ENCODE measurements at regions not wholly inside any gene's neighbourhood (a gene's known extent, or its start where the extent isn't known, plus 50 kb on each side); places are given as distances from the start of the nearest gene placed in this dataset.

DNA sequence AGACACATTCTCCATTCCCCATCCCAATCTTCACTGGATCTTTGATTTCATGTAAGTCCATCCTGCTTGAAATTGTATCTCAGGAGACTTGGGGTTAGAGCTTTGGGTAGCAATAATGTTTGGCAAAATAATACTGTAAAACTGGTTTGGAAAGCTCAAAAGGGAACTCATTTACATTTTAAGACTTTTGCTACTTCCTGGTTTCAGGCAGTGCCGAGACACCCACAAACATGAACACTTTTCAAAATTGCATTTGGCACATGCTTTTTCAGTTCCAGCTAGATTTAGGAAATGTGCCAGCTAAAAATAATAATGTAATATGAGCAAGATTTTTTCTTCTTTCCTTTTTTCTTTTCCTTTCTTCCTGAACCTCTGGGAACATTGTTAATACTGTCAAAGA lies 145.7 kb upstream of the CBLB start:
- H3K4me3 ChIP-seq (ENCODE audit: low read depth, low read length) = no peak overlapping the region
- TF ChIP-seq, protein P1, sequence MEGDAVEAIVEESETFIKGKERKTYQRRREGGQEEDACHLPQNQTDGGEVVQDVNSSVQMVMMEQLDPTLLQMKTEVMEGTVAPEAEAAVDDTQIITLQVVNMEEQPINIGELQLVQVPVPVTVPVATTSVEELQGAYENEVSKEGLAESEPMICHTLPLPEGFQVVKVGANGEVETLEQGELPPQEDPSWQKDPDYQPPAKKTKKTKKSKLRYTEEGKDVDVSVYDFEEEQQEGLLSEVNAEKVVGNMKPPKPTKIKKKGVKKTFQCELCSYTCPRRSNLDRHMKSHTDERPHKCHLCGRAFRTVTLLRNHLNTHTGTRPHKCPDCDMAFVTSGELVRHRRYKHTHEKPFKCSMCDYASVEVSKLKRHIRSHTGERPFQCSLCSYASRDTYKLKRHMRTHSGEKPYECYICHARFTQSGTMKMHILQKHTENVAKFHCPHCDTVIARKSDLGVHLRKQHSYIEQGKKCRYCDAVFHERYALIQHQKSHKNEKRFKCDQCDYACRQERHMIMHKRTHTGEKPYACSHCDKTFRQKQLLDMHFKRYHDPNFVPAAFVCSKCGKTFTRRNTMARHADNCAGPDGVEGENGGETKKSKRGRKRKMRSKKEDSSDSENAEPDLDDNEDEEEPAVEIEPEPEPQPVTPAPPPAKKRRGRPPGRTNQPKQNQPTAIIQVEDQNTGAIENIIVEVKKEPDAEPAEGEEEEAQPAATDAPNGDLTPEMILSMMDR (IDR thresholded peaks at IDR 0.05; ENCODE audit: low read depth, low read length) = no peak

DNA sequence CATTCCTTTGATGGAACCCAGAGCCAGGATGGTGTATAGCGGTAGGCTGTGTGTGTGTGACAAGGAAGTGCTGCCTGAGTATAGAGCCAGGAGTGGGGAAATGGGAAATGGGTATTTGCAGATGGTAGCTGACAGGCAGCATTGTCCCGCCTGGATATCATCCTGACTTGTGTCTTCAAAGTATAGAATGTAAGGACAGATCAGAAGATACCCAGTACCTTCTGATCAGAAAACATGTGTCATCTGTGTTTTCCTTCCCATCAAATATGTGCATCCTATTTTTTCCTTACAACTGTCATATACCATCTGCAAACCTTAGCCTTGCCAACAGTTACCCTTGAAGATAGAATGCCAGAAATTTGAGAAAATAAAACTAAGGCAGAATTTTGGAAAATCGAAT lies 146.2 kb upstream of the CBLB start:
- TF ChIP-seq, protein P1 (IDR thresholded peaks at IDR 0.05; ENCODE audit: low read depth, low read length) = no peak

DNA sequence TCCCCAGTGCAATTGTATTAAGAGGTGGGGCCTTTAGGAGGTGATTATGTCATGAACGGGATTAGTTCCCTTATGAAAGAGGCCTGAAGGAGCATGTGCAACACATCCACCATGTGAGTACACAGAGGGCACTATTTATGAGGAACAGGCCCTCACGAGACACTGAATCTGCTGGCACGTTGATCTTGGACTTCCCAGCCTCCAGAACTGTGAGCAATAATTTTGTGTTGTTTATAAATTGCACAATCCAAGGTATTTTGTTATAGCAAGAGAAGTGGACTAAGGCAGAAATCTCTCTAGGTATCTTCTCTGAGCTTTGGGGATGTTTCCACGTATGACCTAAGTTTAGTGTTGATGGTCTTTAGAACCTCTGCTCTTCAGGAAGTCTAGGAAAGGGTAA lies 149.3 kb upstream of the CBLB start:
- TF ChIP-seq, protein P1 (IDR thresholded peaks at IDR 0.05; ENCODE audit: low read depth, low read length) = no peak

More for the DNA sequence above, 146.2 kb upstream of the CBLB start:
- H3K4me3 ChIP-seq (ENCODE audit: low read depth, low read length) = no peak overlapping the region

DNA sequence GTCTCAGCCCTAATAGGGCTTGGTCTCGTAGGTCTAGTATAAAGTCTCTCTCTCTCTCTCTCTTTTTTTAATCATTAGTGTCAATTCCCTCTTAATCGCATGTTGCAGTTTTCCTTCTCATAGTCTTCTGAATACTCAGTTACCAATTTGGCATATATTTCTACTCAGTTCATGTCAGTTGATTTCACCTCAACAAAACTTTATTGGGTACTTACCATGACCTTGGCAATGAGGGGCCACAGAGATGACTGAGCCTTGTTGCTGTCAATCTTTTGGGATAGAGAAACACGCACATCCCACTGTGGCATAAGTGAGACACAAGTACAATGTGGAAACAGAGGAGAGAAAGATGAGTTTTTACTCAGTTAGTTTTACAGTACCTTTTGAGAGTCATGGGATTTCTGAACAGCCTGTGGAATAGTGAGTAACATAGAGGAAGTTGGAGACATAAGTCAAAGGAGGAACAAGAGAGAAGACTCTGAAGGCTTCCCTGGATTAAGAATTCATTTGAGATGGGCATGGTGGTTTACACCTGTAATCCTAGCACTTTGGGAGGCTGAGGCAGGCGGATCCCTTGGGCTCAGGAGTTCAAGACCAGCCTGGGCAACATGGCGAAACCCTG lies 150.2 kb upstream of the CBLB start:
- no peak overlapping the region for H3K4me3 ChIP-seq (ENCODE audit: low read depth, low read length)
- TF ChIP-seq, protein P1 (IDR thresholded peaks at IDR 0.05; ENCODE audit: low read depth, low read length) = no peak

More for the DNA sequence above, 149.3 kb upstream of the CBLB start:
- no peak overlapping the region for H3K4me3 ChIP-seq (ENCODE audit: low read depth, low read length)

DNA sequence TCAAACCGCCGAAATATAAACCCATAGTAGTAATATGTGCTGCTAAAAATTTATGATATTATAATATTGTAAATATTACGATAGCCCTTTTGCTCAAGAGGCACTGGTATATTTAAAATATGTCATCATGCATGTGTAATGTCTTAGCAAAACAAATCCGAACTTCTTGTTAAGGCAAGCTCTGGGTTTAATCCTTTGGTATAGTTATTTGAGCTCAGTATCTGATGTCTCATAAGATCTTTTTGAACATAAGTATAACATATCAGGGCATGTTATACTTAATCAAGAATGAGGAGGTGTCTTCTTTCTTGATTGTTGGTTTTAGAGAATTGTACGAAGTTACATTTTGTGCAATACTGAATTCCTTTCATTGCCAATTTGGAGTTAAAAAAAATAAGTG lies 154.1 kb upstream of the CBLB start:
- H3K4me3 ChIP-seq (ENCODE audit: low read depth, low read length) = no peak overlapping the region
- TF ChIP-seq, protein P1 (IDR thresholded peaks at IDR 0.05; ENCODE audit: low read depth, low read length) = no peak

DNA sequence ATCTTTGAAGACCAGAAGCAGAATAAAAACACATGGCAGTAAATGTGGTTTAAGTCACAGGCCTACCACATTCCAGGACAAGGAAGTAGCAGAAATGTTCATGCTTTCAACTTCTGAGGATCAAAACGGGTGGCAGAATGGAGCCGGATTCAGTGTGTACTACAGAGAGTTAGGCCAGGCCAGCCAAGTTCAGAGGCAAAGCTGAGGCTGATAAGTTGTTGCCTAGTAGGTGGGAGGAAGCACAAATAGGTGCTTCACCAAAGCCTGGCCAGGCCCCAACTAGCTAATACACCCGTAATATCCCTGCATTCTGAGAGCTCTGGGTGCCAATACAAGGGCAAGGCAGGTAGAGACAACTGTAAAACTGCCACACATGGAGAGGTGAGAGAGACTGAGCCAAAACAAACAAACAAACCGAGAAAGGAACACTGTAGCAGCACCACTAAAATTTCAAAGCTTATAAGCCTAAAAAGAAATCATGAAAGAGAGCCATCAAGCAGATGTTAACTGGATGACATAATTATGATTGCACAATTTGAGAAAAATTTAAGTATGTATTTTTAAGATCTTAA lies 156.4 kb upstream of the CBLB start:
- H3K4me3 ChIP-seq (ENCODE audit: low read depth, low read length) = no peak overlapping the region
- TF ChIP-seq, protein P1 (IDR thresholded peaks at IDR 0.05; ENCODE audit: low read depth, low read length) = no peak

DNA sequence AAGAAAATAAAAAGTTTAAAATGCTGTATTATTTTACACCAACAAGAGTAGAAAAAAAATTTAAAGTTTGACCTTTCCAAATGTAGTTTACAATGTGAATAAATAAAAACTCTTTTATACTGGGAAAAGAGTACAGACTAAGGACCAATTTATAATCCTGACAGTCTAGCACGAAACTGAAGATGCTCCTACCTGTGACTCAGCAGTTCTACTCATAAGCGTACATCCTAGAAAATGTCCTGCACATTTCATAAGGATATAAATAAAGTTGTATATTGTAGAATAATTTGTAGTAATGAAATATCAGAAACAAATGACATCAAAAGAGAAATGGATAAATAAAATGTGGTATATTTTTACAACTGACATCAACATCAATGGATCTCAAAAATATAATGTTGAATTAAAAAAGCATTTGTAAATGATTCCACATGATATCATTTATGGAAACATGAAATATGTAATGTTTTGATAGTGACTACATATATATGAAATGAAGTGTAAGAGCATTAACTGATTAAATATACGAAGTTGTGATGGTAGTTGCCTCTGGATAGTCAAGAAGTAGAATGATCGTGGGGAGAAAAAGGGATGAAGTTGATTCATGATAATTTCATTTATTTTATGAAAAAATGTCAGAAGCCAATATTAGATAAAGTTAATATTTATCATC lies 161.3 kb upstream of the CBLB start:
- TF ChIP-seq, protein P1 (IDR thresholded peaks at IDR 0.05; ENCODE audit: low read depth, low read length) = no peak
- H3K4me3 ChIP-seq (ENCODE audit: low read depth, low read length) = no peak overlapping the region

All from WI38 (cell line).